IMR-90 (cell line): ENCODE measurements at regions not wholly inside any gene's neighbourhood (a gene's known extent, or its start where the extent isn't known, plus 50 kb on each side); places are given as distances from the start of the nearest gene placed in this dataset.

Source experiments
- ATAC-seq: fragments of 200-7000 bp; cut with Tn5 transposase; 2 replicates; pipeline ENCODE4 v1.9.1; 2020; ENCODE audit warnings: low read depth, mild to moderate bottlenecking, moderate library complexity
- BruUV-seq: library from RNA; stranded (reverse); fragments of 400-500 nt; replicated peaks from 2 replicates; lab custom pipeline; 2021; lab: Mats Ljungman, UMichigan
- CTCF ChIA-PET: fragments of 300-600 bp; formaldehyde crosslinking; extraction: SDS; loops from one replicate; lab custom pipeline; 2021; ENCODE audit warnings: antibody characterized with exemption; lab: Yijun Ruan, JAX
- POLR2A ChIA-PET: fragments of 300-600 bp; sonication (Branson Sonifier 250); formaldehyde crosslinking; loops from one replicate; lab custom pipeline; 2022; ENCODE audit warnings: antibody characterized with exemption; ENCODE audit not compliant: unreplicated experiment; lab: Charles Lee
- DNase-seq: peaks from one replicate; pipeline ENCODE4 v3.0.0; 2013
- H2AFZ ChIP-seq: replicated peaks from 2 replicates; pipeline ENCODE3; 2013; ENCODE audit warnings: low read length, mild to moderate bottlenecking; ENCODE audit not compliant: poor library complexity
- H2AK5ac ChIP-seq: 2 replicates; pipeline ENCODE4 v1.6.1; 2013; ENCODE audit warnings: low read depth, low read length, inconsistent platforms
- H2AK9ac ChIP-seq: replicated peaks from 2 replicates; pipeline ENCODE3; 2013; ENCODE audit warnings: mild to moderate bottlenecking, low read depth, low read length, moderate library complexity; ENCODE audit not compliant: poor library complexity
- H2BK120ac ChIP-seq: 2 replicates; pipeline ENCODE4 v1.6.1; 2013; ENCODE audit warnings: low read depth, low read length, inconsistent platforms
- H2BK15ac ChIP-seq: 3 replicates; pipeline ENCODE4 v1.6.1; 2013; ENCODE audit warnings: low read depth, low read length, inconsistent platforms
- H2BK20ac ChIP-seq: 2 replicates; pipeline ENCODE4 v1.6.1; 2013; ENCODE audit warnings: low read depth, mild to moderate bottlenecking, inconsistent platforms, low read length, moderate library complexity
- H2BK5ac ChIP-seq: 2 replicates; pipeline ENCODE4 v1.6.1; 2013; ENCODE audit warnings: mild to moderate bottlenecking, low read depth, low read length, inconsistent platforms; ENCODE audit not compliant: poor library complexity, severe bottlenecking
- H3K14ac ChIP-seq: replicated peaks from 2 replicates; pipeline ENCODE4 v1.6.1; 2013; ENCODE audit warnings: low read depth, low read length, inconsistent platforms
- H3K18ac ChIP-seq: 2 replicates; pipeline ENCODE4 v1.6.1; 2013; ENCODE audit warnings: low read depth, low read length, control low read depth
- H3K23ac ChIP-seq: 2 replicates; pipeline ENCODE4 v1.6.1; 2013; ENCODE audit warnings: low read depth, low read length, inconsistent platforms
- H3K27ac ChIP-seq: 2 replicates; pipeline ENCODE4 v1.5.1; 2013; ENCODE audit warnings: mild to moderate bottlenecking, control low read depth, low read length; ENCODE audit not compliant: insufficient read depth
- H3K27me3 ChIP-seq: 2 replicates; pipeline ENCODE4 v1.6.1; 2013; ENCODE audit warnings: low read length; ENCODE audit not compliant: control insufficient read depth, insufficient read depth
- H3K36me3 ChIP-seq: 2 replicates; pipeline ENCODE4 v1.6.1; 2013; ENCODE audit warnings: low read length, mixed read lengths; ENCODE audit not compliant: control insufficient read depth, insufficient read depth
- H3K4ac ChIP-seq: 2 replicates; pipeline ENCODE4 v1.6.1; 2013; ENCODE audit warnings: low read depth, low read length, inconsistent platforms
- H3K4me1 ChIP-seq: 2 replicates; pipeline ENCODE4 v1.6.1; 2013; ENCODE audit warnings: low read length, mixed read lengths; ENCODE audit not compliant: control insufficient read depth, insufficient read depth
- H3K4me2 ChIP-seq: 2 replicates; pipeline ENCODE4 v1.6.1; 2013; ENCODE audit warnings: low read depth, mild to moderate bottlenecking, control low read depth, low read length, moderate library complexity
- H3K4me3 ChIP-seq: 2 replicates; pipeline ENCODE4 v1.5.1; 2013; ENCODE audit warnings: low read depth, mild to moderate bottlenecking, control low read depth, low read length, moderate library complexity; ENCODE audit not compliant: insufficient read depth
- H3K56ac ChIP-seq: 2 replicates; pipeline ENCODE4 v1.6.1; 2013; ENCODE audit warnings: low read length, inconsistent platforms; ENCODE audit not compliant: insufficient read depth; ENCODE audit errors: extremely low read depth
- H3K79me1 ChIP-seq, 2 experiments: 2 replicates each; pipeline ENCODE4 v1.6.1; 2013; ENCODE audit warnings: low read length in 2 of 2, inconsistent platforms in 1 of 2, low read depth in 1 of 2
- H3K9ac ChIP-seq: 2 replicates; pipeline ENCODE4 v1.6.1; 2013; ENCODE audit warnings: low read depth, low read length, control low read depth
- H3K9me1 ChIP-seq: 2 replicates; pipeline ENCODE4 v1.6.1; 2013; ENCODE audit warnings: low read length, inconsistent platforms; ENCODE audit not compliant: insufficient read depth
- H3K9me3 ChIP-seq: 2 replicates; pipeline ENCODE4 v1.6.1; 2013; ENCODE audit warnings: low read length; ENCODE audit not compliant: control insufficient read depth, insufficient read depth
- H4K20me1 ChIP-seq: 2 replicates; pipeline ENCODE4 v1.6.1; 2013; ENCODE audit warnings: low read length, inconsistent platforms; ENCODE audit not compliant: insufficient read depth
- H4K5ac ChIP-seq: 2 replicates; pipeline ENCODE4 v1.6.1; 2013; ENCODE audit warnings: mild to moderate bottlenecking, low read depth, low read length, control low read depth
- H4K8ac ChIP-seq, 2 experiments: 2 replicates each; pipeline ENCODE4 v1.6.1; 2013; ENCODE audit warnings: low read depth in 2 of 2, low read length in 2 of 2, control low read depth in 1 of 2, inconsistent platforms in 1 of 2
- H4K91ac ChIP-seq: 2 replicates; pipeline ENCODE4 v1.6.1; 2013; ENCODE audit warnings: low read depth, low read length, inconsistent platforms; ENCODE audit not compliant: insufficient read depth
- CHD1 ChIP-seq: IDR thresholded peaks from 2 replicates; pipeline ENCODE4 v1.6.1; 2012; ENCODE audit warnings: low read depth, low read length, improper control_type of control experiment
- FOS ChIP-seq: fragments of 150-350 bp; IDR thresholded peaks from 2 replicates; pipeline ENCODE4 v1.6.1; 2016; ENCODE audit warnings: low read depth, low read length
- MAFK ChIP-seq: IDR thresholded peaks from 2 replicates; pipeline ENCODE4 v1.6.1; 2012; ENCODE audit warnings: low read depth, low read length, improper control_type of control experiment
- MAZ ChIP-seq: IDR thresholded peaks from 2 replicates; pipeline ENCODE4 v1.6.1; 2012; ENCODE audit warnings: low read depth, mild to moderate bottlenecking, low read length, improper control_type of control experiment, moderate library complexity, borderline replicate concordance
- NFE2L2 ChIP-seq: fragments of 150-350 bp; IDR thresholded peaks from 2 replicates; pipeline ENCODE4 v1.6.1; 2016; ENCODE audit warnings: low read depth, mild to moderate bottlenecking, low read length
- RFX5 ChIP-seq: IDR thresholded peaks from 2 replicates; pipeline ENCODE4 v1.8.0; 2012; ENCODE audit warnings: low read depth, mild to moderate bottlenecking, low read length, moderate library complexity
- SMC3 ChIP-seq: fragments of 150-350 bp; IDR thresholded peaks from 2 replicates; pipeline ENCODE4 v1.6.1; 2016; ENCODE audit warnings: low read depth, mild to moderate bottlenecking, antibody characterized with exemption, low read length, moderate library complexity
- WGBS, 2 experiments: methylation state at CpG; one replicate each; pipeline versions ENCODE4 v1.1.5 to v1.1.7; 2013; ENCODE audit warnings: missing lambda C conversion rate in 2 of 2; ENCODE audit not compliant: insufficient read length in 1 of 2; ENCODE audit errors: extremely low coverage in 2 of 2; 5-methylcytosine and 5-hydroxymethylcytosine counted together
- dilution Hi-C: fragments of 300-500 bp; cut with HindIII; formaldehyde crosslinking; loops from one replicate; pipeline ENCODE4 v1.14.3; 2018; ENCODE audit warnings: low sequenced_read_pairs; ENCODE audit not compliant: unreplicated experiment
- in situ Hi-C: fragments of 300-500 bp; cut with MboI; formaldehyde crosslinking; loops from 3 replicates; pipeline ENCODE4 v1.14.3; 2019; ENCODE audit warnings: low sequenced_read_pairs, inconsistent platforms, mixed read lengths
- intact Hi-C: fragments of 100-400 bp; cut with micrococcal nuclease; formaldehyde crosslinking; loops from 2 replicates; pipeline ENCODE4 v1.10.0; 2022

DNA sequence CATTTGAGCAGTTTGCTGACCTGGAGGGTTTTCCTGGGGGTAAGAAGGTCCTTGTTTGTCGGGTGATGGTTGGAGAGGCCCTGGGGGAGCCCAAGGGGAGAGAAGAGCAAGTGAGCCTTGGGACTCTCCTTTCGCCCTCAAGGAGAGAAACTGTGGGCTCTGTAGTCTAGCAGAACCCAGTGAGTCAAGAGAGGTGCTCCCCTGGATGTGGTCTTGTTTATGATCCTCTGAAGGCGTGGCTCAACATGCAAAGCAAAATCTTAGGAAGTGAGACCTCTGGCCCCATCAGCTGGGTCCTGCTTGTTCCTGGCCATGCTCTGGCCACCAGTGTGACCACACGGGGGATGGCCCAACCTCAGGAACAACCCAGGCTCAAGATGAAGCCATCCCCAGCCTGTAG, 66.5 kb upstream of the ALX4 start:
- H3K36me3 ChIP-seq, result no peaks in the 10 kb centered on the region
- no peaks in the 10 kb centered on the region for H3K9me1 ChIP-seq
- intact Hi-C loops, result no loop called here
- no peak overlapping the region for H2BK20ac ChIP-seq
- H3K56ac ChIP-seq, result no peak overlapping the region
- no peak overlapping the region for H3K14ac ChIP-seq
- no peak overlapping the region for H3K27ac ChIP-seq
- no peak overlapping the region for H3K9ac ChIP-seq
- 50% methylated on average over 1 of the region's 4 CpGs; no CpG with 5 or more reads in 1 of the 2 experiments for WGBS, 2 experiments
- H4K20me1 ChIP-seq, result no peaks in the 10 kb centered on the region; the same call in 1 of the 2 replicates
- no peak for DNase-seq
- no peak overlapping the region for H2AK9ac ChIP-seq
- H3K23ac ChIP-seq, result no peak overlapping the region
- no peak overlapping the region for H2AK5ac ChIP-seq
- no peak overlapping the region for H2BK15ac ChIP-seq
- H3K9me3 ChIP-seq, result no peaks in the 10 kb centered on the region
- H2BK120ac ChIP-seq, result no peak overlapping the region
- no peak for ATAC-seq
- H2BK5ac ChIP-seq, result no peak overlapping the region
- H3K4ac ChIP-seq, result no peak overlapping the region
- H4K8ac ChIP-seq, result no peak overlapping the region
- TF ChIP-seq CHD1 (no peak), NFE2L2 (no peak), RFX5 (no peak), MAZ (no peak), MAFK (no peak), SMC3 (no peak), FOS (no peak)
- no peak overlapping the region for H3K4me3 ChIP-seq
- no peaks in the 10 kb centered on the region for H3K4me1 ChIP-seq
- H3K79me1 ChIP-seq, result no peaks in the 10 kb centered on the region
- H4K91ac ChIP-seq, result no peak overlapping the region
- dilution Hi-C loops, result no loop called here
- no peak overlapping the region for H2AFZ ChIP-seq
- ChIA-PET CTCF (no interaction called here), POLR2A (no interaction called here)
- no peak overlapping the region for H3K18ac ChIP-seq
- no peak overlapping the region for H4K5ac ChIP-seq
- H3K4me2 ChIP-seq, result no peak overlapping the region
- in situ Hi-C loops, result no loop called here
- H3K27me3 ChIP-seq, result no peaks in the 10 kb centered on the region; the same call in 1 of the 2 replicates
- no TSS peak for BruUV-seq
